ENCODE measurements at regions not wholly inside any gene's neighbourhood (a gene's known extent, or its start where the extent isn't known, plus 50 kb on each side); places are given as distances from the start of the nearest gene placed in this dataset.

DNA sequence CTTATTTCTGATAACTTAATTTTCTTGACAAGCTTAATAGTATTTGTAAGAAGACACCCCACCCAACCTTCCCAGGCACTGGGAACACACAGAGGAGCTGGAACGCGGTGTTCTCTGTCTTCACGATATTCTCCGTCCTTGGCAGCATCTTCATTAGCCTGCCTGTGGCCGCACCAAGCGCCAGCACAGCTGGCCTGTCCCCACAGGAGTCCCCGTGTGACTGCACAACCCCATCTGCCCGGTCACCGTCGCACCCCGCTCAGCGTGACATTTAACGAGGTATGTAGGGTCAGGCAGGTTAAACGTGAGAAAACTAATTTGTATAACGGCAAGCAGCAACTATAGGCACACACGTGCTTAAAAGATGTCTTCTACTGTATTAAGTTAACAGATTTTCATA, 293.3 kb downstream of the BRD1 start (continued):
- TF ChIP-seq, protein P1, sequence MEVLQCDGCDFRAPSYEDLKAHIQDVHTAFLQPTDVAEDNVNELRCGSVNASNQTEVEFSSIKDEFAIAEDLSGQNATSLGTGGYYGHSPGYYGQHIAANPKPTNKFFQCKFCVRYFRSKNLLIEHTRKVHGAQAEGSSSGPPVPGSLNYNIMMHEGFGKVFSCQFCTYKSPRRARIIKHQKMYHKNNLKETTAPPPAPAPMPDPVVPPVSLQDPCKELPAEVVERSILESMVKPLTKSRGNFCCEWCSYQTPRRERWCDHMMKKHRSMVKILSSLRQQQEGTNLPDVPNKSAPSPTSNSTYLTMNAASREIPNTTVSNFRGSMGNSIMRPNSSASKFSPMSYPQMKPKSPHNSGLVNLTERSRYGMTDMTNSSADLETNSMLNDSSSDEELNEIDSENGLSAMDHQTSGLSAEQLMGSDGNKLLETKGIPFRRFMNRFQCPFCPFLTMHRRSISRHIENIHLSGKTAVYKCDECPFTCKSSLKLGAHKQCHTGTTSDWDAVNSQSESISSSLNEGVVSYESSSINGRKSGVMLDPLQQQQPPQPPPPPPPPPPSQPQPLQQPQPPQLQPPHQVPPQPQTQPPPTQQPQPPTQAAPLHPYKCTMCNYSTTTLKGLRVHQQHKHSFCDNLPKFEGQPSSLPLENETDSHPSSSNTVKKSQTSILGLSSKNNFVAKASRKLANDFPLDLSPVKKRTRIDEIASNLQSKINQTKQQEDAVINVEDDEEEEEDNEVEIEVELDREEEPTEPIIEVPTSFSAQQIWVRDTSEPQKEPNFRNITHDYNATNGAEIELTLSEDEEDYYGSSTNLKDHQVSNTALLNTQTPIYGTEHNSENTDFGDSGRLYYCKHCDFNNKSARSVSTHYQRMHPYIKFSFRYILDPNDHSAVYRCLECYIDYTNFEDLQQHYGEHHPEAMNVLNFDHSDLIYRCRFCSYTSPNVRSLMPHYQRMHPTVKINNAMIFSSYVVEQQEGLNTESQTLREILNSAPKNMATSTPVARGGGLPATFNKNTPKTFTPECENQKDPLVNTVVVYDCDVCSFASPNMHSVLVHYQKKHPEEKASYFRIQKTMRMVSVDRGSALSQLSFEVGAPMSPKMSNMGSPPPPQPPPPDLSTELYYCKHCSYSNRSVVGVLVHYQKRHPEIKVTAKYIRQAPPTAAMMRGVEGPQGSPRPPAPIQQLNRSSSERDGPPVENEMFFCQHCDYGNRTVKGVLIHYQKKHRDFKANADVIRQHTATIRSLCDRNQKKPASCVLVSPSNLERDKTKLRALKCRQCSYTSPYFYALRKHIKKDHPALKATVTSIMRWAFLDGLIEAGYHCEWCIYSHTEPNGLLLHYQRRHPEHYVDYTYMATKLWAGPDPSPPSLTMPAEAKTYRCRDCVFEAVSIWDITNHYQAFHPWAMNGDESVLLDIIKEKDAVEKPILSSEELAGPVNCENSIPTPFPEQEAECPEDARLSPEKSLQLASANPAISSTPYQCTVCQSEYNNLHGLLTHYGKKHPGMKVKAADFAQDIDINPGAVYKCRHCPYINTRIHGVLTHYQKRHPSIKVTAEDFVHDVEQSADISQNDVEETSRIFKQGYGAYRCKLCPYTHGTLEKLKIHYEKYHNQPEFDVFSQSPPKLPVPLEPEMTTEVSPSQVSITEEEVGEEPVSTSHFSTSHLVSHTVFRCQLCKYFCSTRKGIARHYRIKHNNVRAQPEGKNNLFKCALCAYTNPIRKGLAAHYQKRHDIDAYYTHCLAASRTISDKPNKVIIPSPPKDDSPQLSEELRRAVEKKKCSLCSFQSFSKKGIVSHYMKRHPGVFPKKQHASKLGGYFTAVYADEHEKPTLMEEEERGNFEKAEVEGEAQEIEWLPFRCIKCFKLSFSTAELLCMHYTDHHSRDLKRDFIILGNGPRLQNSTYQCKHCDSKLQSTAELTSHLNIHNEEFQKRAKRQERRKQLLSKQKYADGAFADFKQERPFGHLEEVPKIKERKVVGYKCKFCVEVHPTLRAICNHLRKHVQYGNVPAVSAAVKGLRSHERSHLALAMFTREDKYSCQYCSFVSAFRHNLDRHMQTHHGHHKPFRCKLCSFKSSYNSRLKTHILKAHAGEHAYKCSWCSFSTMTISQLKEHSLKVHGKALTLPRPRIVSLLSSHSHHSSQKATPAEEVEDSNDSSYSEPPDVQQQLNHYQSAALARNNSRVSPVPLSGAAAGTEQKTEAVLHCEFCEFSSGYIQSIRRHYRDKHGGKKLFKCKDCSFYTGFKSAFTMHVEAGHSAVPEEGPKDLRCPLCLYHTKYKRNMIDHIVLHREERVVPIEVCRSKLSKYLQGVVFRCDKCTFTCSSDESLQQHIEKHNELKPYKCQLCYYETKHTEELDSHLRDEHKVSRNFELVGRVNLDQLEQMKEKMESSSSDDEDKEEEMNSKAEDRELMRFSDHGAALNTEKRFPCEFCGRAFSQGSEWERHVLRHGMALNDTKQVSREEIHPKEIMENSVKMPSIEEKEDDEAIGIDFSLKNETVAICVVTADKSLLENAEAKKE (CRISPR knock-in tag; IDR thresholded peaks at IDR 0.05): no peak
- no peak for TF ChIP-seq EZH2 (IDR thresholded peaks at IDR 0.05; ENCODE audit: low read depth, unreplicated experiment)

DNA sequence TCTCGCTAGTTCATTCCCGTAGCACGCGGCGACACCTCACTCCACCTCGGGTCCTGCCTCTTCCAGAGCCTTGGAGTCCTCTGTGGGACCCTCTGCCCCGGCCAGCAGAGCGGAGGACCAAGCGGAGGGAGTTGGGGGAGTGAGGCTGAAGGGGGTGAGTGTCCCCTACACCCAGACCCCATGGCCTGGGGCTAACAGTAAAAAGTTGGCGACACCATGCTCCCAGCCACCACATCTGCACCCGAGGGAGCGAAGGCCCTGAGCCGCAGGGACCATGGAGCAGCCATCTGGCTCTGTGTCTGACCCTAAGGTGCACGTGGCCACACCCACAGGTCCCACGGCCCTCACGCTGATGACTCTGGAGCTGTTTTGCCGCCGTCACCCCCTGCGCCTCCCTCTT, 293.8 kb downstream of the BRD1 start:
- Histone ChIP-seq H3K4me1 (ENCODE audit: insufficient read depth) (no peaks in the 10 kb centered on the region), H3K27ac (ENCODE audit: low read depth) (no peak overlapping the region), H3F3A (replicated peaks; ENCODE audit: low read depth) (no peaks in the 10 kb centered on the region), H3K79me2 (replicated peaks; ENCODE audit: insufficient read depth) (no peaks in the 10 kb centered on the region), H3K9me2 (ENCODE audit: insufficient read depth) (no peaks in the 10 kb centered on the region), H3K4me2 (no peak overlapping the region), H4K20me1 (replicated peaks; ENCODE audit: insufficient read depth) (no peaks in the 10 kb centered on the region), H3K4me3 (no peak overlapping the region), H2AFZ (no peak overlapping the region), H3K36me3 (ENCODE audit: insufficient read depth) (no peaks in the 10 kb centered on the region), H3K27me3 (ENCODE audit: insufficient read depth) (no peaks in the 10 kb centered on the region)
- H3K27ac Mint-ChIP-seq: no peak overlapping the region
- no peaks in the 10 kb centered on the region for H3K36me3 Mint-ChIP-seq (ENCODE audit: low read depth)
- DNase-seq (ENCODE audit: low spot score) (no peak), ATAC-seq (no peak)
- H3K4me1 Mint-ChIP-seq: peaks cover 45% of the 10 kb centered on the region
- no peak overlapping the region for H3K4me3 Mint-ChIP-seq
- no peaks in the 10 kb centered on the region; the same call in 1 of the 3 replicates for H3K9me3 Mint-ChIP-seq
- peaks cover 11% of the 10 kb centered on the region for H3K27me3 Mint-ChIP-seq (ENCODE audit: insufficient read depth, low read depth, poor library complexity)
- no peak for TF ChIP-seq NANOG (IDR thresholded peaks at IDR 0.05; ENCODE audit: borderline replicate concordance)
- TF ChIP-seq, protein P2, sequence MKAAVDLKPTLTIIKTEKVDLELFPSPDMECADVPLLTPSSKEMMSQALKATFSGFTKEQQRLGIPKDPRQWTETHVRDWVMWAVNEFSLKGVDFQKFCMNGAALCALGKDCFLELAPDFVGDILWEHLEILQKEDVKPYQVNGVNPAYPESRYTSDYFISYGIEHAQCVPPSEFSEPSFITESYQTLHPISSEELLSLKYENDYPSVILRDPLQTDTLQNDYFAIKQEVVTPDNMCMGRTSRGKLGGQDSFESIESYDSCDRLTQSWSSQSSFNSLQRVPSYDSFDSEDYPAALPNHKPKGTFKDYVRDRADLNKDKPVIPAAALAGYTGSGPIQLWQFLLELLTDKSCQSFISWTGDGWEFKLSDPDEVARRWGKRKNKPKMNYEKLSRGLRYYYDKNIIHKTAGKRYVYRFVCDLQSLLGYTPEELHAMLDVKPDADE (IDR thresholded peaks at IDR 0.05): no peak
- TF ChIP-seq CREB1 (CRISPR knock-in tag; IDR thresholded peaks at IDR 0.05; ENCODE audit: low read depth): no peak
- TF ChIP-seq ZNF114 (CRISPR knock-in tag; IDR thresholded peaks at IDR 0.05): no peak
- TF ChIP-seq, protein P3, sequence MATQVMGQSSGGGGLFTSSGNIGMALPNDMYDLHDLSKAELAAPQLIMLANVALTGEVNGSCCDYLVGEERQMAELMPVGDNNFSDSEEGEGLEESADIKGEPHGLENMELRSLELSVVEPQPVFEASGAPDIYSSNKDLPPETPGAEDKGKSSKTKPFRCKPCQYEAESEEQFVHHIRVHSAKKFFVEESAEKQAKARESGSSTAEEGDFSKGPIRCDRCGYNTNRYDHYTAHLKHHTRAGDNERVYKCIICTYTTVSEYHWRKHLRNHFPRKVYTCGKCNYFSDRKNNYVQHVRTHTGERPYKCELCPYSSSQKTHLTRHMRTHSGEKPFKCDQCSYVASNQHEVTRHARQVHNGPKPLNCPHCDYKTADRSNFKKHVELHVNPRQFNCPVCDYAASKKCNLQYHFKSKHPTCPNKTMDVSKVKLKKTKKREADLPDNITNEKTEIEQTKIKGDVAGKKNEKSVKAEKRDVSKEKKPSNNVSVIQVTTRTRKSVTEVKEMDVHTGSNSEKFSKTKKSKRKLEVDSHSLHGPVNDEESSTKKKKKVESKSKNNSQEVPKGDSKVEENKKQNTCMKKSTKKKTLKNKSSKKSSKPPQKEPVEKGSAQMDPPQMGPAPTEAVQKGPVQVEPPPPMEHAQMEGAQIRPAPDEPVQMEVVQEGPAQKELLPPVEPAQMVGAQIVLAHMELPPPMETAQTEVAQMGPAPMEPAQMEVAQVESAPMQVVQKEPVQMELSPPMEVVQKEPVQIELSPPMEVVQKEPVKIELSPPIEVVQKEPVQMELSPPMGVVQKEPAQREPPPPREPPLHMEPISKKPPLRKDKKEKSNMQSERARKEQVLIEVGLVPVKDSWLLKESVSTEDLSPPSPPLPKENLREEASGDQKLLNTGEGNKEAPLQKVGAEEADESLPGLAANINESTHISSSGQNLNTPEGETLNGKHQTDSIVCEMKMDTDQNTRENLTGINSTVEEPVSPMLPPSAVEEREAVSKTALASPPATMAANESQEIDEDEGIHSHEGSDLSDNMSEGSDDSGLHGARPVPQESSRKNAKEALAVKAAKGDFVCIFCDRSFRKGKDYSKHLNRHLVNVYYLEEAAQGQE (IDR thresholded peaks at IDR 0.05; ENCODE audit: unreplicated experiment): no peak
- TF ChIP-seq ZNF331 (CRISPR knock-in tag; IDR thresholded peaks at IDR 0.05; ENCODE audit: low read depth): no peak
- no peak for TF ChIP-seq POLR2AphosphoS5 (IDR thresholded peaks at IDR 0.05; ENCODE audit: low read depth)
- TF ChIP-seq EZH2phosphoT487 (IDR thresholded peaks at IDR 0.05; ENCODE audit: unreplicated experiment): no peak
- TF ChIP-seq, protein P4, sequence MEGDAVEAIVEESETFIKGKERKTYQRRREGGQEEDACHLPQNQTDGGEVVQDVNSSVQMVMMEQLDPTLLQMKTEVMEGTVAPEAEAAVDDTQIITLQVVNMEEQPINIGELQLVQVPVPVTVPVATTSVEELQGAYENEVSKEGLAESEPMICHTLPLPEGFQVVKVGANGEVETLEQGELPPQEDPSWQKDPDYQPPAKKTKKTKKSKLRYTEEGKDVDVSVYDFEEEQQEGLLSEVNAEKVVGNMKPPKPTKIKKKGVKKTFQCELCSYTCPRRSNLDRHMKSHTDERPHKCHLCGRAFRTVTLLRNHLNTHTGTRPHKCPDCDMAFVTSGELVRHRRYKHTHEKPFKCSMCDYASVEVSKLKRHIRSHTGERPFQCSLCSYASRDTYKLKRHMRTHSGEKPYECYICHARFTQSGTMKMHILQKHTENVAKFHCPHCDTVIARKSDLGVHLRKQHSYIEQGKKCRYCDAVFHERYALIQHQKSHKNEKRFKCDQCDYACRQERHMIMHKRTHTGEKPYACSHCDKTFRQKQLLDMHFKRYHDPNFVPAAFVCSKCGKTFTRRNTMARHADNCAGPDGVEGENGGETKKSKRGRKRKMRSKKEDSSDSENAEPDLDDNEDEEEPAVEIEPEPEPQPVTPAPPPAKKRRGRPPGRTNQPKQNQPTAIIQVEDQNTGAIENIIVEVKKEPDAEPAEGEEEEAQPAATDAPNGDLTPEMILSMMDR (conservative IDR thresholded peaks at IDR 0.05; ENCODE audit: low read depth in 2 of 2): no peak

All from GM23338 (cell line).